ENCODE measurements at regions not wholly inside any gene's neighbourhood (a gene's known extent, or its start where the extent isn't known, plus 50 kb on each side); places are given as distances from the start of the nearest gene placed in this dataset.

DNA sequence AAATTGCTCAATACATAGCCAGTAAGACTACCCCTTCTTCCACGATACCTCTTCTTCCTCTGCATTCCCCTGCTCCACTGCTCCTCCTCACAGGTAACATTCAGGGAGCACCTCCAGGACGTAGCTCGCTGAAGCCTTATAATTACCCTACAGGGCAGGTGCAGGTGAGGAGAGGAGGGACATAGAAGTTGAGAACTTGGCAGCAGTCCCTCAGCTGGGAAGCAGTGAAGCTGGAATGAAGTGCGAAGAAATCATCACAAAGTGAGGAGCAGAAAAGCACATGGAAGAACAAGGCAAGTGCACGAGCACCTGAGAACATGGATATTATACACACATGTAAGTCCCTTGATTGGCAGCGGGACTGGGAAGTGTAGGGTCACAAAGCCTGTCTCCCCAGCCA lies 118.2 kb downstream of the HSD17B3 start:
- DNase-seq = no peak

DNA sequence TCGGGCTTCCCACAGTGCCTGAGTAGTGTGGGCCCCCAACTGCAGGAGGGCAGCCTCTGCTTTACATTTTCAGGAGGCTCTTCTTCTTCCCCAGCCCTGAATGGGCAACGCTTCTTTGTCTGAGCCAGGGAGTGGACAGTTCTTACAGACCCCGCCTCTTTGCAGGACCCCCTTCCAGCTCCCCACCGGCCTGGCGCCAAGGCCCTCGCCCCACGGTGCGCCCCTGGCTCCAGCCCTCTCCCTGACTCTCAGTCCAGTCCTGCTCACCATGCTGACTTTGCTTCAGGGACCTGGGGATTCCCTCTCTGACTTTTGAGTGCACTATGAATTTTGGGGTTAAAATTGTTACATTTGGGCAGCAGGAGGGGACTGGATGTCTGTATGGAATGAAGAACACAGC lies 123.8 kb downstream of the HSD17B3 start:
- DNase-seq = no peak

DNA sequence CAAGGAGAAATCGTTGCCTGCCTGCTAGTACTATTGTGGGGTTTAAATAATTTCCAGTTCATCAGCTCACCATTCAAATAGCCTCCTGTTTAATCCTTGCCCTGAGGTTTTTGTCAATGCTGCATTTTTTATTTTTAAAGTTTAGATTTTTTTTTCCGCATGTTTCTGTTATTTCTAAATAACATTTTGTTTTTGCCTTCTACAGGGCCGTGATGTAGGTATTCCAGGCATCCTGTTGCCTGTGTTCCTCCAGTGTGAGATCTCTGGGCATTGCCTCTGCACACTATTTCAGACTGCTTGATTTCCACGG lies 124.3 kb downstream of the HSD17B3 start:
- DNase-seq = no peak

DNA sequence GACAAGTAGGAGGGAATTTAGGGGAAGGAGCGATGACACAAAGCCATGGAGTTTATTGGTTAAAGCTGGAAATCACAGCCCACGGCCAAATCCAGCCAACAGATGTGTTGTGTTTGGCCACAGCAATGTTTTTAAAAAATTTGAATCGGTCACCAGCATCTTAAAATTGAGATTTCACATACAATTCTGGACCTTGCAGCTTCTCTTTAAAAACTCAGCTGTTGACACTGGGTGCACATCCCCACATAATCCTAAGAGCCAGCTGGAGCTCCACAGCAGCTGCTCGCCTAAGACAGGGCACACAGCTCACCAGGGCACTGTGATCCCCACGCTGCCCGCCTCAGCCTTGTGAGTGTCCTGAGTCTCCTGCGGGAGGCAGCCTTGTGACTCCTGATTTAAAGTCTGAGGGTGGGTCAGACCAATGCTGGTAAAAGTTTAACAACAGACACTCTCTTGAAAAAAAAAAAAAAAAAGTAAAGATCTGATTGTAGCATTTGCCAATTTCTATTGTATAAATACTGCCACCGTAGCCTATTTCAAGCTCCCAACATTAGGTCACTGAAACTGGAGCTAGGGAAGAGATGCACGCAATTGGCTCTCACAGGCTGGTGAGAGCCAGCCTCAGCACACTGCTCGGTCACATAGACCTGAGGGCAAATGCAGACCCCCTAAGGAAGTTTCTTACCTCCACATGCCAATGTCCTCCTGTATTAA lies 124.8 kb downstream of the HSD17B3 start:
- DNase-seq = no peak

DNA sequence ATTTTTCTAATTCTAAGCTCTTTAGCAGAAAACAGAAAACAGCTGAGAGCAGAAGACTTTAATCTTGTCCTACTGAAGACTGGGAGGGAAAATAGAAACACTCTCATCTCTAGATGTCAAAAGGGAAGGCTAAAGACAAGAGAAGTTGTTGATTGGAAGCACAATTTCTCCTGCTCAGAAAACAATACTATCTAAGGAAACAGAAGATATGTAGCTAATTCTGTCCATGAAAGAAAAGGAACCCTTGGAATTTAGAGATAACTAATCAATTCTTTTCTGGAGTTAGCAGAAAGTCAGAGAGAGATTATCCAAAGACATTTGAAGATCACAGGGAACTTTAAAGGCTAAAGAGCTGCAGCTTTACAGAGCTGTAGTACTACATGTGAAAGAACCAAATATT lies 126.2 kb downstream of the HSD17B3 start:
- no peak for DNase-seq

DNA sequence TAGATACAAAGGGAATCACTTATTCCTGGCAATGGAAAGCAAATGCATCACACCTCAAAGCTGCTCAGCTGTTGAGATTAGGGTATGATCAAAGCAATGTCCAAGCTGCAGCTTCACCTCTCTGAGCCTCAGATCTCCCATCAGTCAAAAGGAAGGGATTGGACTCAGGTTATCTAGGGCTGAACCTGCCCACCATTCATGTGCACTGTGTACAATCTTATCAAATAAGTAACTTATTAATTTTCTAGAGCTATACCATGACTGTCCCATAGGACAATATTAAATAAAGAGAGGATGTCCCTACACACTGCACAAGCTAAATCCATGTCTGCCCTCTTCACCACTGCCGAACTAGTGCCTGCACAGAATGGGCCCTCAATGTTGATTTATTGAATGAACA lies 127.0 kb downstream of the HSD17B3 start:
- no peak for DNase-seq

DNA sequence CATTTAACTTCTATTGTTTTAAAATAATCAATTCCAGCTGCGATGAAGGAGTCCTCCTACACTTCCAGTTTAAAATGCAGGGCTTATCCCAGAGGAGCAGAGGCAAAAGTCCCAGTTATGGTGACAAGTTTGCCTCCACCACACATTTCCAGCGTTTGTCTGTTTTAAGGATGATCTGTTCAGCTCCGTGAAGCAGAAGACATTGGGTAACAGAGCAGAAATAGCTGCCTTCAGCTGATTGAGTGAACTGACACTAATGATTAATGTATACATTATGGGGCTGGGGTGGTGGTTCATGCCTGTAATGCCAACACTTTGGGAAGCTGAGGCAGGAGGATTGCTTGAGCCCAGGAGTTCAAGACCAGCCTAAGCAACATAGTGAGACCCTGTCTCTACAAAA lies 127.6 kb downstream of the HSD17B3 start:
- DNase-seq = no peak

DNA sequence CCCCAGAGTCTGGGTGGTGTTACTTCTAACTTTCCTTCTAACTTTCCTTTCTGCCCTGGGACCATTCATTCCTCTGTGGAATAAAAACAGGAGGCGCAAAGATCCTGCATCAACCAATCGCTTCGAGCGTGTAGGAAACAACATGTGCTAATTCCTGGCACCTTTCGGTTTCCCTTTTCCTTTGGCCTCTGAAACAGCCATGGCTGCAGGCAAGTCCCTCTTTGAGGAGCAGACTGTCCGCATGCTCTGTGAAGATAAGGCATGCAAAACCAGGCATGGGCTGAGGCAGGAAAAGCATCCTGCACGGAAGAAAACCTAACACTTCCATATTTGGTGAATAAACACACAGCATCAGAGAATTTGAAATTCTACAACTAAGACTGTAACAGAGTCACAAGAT lies 128.3 kb downstream of the HSD17B3 start:
- peak; percentile 48 for DNase-seq

DNA sequence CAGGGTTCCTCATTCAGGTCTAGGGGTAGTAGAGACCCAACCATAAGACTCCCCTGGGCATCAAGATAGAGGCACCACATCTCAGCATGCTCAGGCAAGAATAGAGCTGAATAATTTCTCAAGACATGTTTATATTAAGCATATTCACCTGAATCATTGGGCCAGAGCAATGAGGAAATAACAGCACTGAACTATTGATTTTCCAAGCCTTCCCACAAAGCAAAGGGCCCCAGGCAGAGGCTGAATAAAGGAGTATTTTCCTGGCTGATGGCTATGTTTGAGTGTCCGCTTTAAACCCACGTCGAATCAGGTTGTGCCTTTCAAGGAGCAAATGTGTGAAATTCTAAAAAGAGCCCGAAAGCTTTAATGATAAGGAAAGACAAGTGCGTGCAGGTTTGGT lies 129.2 kb downstream of the HSD17B3 start:
- DNase-seq = no peak

DNA sequence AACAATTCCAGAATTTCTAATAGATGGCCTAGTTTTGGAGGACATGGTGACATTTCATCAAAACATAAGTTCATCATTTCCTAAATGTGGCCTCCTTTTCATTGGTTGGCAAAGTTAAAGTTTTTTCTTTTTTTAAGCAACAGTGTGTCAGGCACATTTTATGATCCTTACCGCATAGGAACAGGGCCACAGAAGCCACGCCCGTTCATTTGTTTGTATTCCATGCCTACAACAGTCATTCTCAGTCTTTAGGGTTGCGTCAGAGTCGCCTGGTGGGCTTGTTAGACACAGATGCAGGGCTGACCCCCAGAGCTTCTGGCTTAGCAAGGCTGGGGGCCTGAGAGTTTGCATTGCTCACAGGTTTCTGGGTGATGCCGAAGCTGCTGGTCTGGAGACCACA lies 130.2 kb downstream of the HSD17B3 start:
- no peak for DNase-seq

DNA sequence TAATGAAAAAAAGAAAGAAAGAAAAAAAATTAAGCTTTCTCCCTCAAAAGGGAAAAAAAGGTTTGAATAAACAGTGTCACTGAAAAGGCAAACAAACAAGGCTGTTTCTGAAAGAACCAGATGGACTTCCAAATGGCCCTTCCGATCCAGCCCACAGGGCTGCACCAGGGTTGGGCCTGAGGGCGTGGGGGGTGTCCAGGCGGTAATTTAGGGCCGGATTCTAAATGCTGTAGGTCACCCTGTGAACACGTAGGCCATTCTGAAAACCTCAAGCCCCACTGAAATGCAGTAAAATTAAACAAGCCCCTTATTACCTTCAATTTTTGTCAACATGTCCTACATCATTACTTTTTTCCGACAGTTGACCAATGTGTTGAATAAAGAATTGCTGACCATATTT lies 132.1 kb downstream of the HSD17B3 start:
- no peak for DNase-seq

DNA sequence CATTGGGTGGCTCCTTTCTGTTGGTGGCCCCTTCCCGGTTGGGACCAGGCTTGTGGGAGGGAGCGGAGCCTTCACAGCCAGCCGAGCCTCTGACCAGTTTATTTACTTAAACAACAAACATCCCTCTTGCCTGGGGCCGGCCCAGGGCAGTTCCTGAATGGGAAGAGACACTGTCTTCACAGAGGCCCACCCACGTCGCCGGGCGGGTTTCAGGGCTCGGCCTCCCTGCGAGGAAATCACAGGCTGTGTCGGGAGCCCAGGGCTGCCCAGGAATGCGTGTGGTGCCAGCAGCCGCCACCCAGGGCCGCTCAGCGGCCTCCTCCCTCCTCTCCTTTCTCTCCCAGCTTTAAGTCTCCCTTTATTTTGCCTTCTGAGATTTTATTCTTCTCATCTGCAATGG lies 132.5 kb downstream of the HSD17B3 start:
- DNase-seq = no peak

DNA sequence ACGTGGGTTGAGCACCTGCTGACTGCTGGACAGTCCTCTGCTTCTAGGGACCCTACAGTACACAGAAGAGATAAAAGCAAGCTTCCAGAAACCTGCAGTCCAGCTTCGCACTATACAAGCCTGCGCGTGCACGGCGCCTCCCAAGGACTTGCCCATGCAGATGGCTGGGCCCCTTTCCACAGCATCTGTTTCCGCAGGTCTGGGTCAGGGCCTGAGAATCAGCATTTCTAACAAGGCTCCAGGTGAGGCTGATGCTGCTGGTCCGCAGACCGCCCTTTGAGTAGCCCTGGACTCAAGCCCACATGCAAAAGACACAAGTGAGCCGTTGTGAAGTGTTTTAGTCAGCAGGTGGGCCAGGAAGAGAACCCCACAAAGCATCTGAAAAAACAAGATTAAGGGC lies 133.1 kb downstream of the HSD17B3 start:
- no peak for DNase-seq

DNA sequence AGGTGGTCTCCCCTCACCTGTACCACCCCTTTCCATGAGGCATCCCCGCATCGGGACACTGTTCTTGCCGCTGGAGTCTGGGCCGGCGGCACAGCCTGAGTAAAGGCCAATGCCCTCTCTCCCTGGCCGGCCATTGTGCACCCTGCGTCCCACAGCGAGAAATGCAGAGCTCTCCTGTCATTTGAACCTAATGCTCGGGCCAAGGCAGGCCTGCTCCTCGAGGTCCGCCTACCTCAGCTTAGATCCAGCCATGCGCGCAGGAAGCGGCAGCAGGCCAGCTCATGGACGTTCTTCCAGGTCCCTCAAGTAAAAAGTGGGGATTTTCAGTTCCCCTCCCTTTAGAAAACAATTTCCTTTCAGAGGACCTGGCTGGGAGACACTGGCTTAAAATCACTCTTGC lies 135.0 kb downstream of the HSD17B3 start:
- no peak for DNase-seq

DNA sequence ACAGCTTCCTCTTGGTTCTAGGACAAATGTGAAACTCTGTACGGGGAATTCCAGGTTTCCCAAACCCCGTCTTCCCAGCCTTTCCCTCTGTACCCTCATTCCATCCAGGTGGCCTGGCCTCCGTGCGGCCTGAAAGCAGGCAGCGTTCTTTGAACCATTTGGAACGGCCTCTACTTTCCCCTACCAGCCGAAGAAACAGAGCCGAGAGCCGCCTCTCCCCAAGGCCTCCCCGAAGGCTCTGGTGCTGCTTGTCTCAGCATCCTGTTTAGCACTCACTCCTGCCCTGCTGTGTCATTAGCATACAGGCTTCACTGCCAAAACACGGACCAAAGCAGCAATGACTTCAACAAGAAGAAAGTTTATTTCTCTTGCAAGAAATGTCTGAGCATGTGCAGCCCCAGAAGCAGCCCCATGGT lies 137.7 kb downstream of the HSD17B3 start:
- DNase-seq = no peak

DNA sequence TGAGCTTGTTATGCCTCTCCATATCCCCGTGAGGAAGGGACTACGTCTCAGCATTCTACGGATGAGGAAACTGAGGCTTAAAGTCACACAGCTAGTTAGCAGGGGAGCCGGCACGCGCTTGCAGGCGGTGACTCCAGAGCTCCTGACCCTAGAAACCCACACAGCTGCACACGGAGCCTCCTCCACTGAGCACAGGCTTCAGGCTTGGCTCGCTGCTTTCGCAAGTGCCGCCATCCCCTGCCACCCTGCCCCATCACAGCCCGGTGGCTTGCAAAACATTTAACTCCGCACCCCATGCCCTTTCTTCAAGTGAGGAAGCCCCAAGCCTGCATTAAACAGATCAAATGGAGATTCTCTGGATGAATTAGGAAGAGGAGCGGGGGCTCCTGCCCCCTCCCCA lies 138.3 kb downstream of the HSD17B3 start:
- no peak for DNase-seq

DNA sequence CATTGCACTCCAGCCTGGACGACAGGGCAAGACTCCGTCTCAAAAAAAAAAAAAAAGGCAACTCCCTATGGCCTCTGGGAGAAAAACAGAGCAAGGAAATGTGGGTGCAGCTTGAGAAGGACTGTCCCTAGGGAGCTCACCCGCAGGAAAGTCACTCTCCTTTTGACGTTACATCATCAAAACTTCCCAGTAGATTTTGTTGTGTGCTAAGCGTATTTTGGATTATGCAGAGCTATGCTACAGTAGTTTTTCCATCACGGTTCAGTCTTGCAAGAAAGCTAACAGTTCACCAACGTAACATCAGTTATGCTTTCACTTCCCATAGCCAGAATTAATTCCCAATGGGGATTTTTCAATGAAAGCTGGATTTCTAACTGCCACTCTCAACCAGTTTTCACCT lies 138.8 kb downstream of the HSD17B3 start:
- DNase-seq = no peak

DNA sequence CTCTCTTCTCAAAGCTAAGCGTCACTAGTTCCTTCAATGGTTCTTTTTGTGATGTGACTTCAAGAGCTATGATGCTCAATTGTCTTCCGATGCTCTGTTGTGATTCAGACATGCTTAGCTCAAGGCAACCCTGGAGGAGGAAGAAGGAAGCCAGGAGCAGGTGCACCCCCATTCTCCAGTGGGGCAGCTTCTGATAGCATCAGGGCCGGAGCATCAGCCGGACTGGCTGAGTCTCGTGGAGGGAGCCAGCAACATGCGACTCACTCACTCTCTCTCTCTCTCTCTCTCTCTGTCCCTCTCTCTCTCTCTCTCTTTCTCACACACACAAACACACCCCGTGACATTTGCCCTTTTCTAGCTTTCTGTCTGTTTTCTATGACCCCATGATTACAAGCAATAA lies 140.2 kb downstream of the HSD17B3 start:
- no peak for DNase-seq

DNA sequence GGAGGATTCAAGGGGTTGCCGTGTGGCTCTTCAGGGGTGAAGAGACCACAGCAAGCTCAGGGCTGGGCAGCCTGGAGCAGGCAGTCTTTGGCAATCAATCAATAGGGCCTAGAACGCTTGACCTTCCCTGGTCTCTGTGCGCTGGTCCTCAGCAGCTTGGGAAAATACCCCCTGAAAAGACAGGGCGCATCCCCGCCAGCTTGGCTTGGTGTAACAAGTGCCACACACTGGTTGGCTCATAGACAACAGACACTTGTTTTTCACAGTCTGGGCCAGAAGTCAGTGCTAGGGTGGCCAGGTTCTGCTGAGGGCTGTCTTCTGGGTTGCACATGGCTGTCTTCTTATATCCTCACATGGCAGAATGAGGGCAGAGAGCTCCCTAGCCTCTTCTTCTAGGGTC lies 141.1 kb downstream of the HSD17B3 start:
- DNase-seq = no peak

DNA sequence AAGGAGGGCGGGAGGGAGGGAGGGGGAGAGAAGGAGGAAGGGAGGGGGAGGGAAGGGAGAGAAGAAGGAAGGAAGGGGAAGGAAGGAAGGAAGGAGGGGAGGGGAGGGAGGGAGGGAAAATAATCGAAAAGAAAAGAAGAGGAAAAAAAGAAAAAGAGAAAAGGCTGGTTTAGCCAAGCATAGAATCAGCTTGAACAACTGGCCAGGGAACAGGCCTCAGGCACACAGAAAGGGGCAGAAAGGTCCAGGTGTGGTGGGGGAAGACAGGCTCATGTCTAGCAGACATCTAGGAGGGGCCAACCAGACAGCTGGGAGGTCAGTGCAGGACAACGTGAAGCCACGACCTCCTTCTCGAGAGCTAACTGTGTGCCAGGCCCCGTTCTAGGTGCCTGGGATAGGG lies 141.8 kb downstream of the HSD17B3 start:
- no peak for DNase-seq

DNA sequence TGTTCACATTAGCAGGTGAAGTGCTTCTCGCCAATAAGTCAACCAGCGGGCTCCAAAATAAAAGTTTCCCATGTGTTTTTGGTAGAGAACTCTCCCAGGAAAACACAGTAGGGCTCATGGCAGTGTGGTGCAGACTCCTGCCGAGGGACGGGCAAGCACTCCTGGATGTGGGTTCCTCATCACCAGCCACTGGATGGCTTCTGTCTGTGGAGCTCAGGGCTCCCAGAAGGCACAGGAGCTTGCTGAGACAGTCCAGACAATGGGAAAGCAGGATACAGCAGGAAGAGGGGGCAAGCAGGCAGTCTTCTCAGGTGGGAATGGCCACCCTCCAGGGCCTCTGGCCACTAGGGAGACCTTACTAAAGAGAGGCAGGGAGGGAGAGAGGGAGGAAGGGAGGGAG lies 142.4 kb downstream of the HSD17B3 start:
- no peak for DNase-seq

DNA sequence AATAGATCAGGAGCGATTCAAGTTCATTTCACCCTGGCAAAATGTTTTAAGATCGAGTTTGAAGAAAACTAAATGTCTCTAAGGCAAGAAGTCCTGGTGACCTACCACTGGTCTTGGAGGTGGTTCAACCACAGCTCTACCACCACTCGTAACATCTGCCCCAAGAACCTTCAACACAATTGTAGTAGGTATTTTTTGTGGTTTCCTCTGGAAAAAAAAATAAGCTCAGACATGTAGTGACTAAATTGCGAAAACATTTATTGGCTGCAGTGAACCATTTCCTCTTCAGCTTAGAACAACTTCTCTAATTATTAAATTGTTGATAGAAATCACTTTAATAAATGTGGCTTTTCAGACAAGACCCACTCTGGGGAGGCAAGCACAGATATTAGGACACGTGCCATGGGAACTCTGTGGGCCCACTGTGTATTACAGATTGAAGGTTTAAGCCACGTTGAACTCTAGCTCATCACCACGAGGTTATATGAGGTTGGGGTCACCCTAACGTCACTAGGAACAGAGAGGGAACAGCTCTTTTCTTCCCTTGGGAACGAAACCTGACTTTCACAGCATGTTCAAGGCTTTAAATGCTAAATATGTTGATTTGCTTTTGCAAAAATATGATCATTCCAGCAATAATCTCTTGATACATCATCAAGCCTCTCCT lies 142.9 kb downstream of the HSD17B3 start:
- DNase-seq = peak; percentile 58

DNA sequence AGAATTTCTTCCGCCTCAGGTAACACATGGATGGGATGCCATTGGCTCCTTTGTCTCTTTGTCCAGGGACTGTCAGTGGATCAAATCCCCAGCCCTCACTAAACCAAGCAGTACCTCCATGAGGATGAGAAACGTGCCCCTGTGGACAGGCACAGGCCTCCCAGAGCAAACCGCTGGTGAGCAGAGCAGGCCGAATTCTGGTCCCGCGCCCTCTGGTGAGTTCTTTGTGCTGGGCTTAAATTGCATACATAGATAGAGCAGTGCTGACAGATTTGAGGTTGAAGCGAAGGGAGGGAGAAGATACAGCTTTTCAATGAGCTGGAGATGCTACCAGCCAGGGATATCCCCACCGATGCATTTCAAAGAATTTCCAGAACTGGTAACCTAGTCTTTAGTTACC lies 143.8 kb downstream of the HSD17B3 start:
- DNase-seq = no peak

DNA sequence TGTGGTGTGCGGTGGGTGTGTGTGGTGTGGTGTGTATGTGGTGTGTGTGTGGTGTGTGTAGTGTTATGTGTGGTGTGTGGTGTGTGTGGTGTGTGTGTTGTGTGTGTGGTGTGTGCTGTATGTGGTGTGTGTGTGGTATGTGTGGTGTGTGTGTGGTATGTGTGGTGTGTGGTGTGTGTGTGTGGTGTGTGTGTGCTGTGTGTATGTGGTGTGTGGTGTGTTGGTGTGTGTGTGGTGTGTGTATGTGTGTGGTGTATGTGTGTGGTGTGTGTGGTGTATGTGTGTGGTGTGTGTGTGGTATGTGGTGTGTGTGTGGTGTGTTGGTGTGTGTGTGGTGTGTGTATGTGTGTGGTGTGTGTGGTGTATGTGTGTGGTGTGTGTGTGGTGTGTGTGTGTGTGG lies 144.3 kb downstream of the HSD17B3 start:
- no peak for DNase-seq

Data from hematopoietic multipotent progenitor cell treated with erythropoietin and hydrocortisone succinate and interleukin-3 and kit ligand, for 4 days (in vitro differentiated cells).